ENCODE measurements at regions not wholly inside any gene's neighbourhood (a gene's known extent, or its start where the extent isn't known, plus 50 kb on each side); places are given as distances from the start of the nearest gene placed in this dataset.

DNA sequence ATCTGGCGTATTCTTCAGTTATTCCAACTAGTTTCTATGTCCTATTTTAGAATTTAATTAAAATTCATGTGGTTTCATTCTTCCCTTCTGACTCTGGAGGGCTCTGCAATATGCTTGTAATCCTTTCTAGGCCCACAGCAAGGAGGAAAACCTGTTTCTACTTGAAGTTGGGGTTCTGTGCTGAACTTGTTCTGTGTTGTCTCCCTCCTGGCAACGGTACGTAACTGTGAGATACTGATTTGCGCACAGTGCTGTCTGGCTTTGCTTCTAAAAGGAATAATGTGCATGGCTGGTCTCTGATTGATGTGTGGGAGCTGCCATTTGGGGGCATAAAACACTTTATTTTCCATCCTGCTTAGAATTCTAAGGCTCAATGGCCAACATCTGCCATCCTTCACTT is 81.7 kb downstream of the NABP1 start:
- TF ChIP-seq ZNF274 (IDR thresholded peaks at IDR 0.05; ENCODE audit: low read length) (no peak), ZNF274 (tag by site-specific recombination; IDR thresholded peaks at IDR 0.05; ENCODE audit: borderline replicate concordance) (no peak), ZNF248 (tag by site-specific recombination; IDR thresholded peaks at IDR 0.05) (no peak), ZNF223 (tag by site-specific recombination; IDR thresholded peaks at IDR 0.05) (no peak), SP2 (tag by site-specific recombination; IDR thresholded peaks at IDR 0.05) (no peak), ZNF302 (tag by site-specific recombination; IDR thresholded peaks at IDR 0.05; ENCODE audit: low read depth) (no peak), CTCF (tag by site-specific recombination; IDR thresholded peaks at IDR 0.05) (no peak), ZNF76 (tag by site-specific recombination; IDR thresholded peaks at IDR 0.05; ENCODE audit: borderline replicate concordance, low read depth) (no peak), EGR2 (tag by site-specific recombination; IDR thresholded peaks at IDR 0.05; ENCODE audit: low read depth) (no peak), ZBTB20 (tag by site-specific recombination; IDR thresholded peaks at IDR 0.05) (no peak), ZNF146 (tag by site-specific recombination; IDR thresholded peaks at IDR 0.05) (no peak), ZNF114 (tag by site-specific recombination; IDR thresholded peaks at IDR 0.05) (no peak), ZBTB8A (tag by site-specific recombination; IDR thresholded peaks at IDR 0.05) (no peak), ZNF174 (tag by site-specific recombination; IDR thresholded peaks at IDR 0.05) (no peak)

All from HEK293 (cell line).